ENCODE measurements at regions not wholly inside any gene's neighbourhood (a gene's known extent, or its start where the extent isn't known, plus 50 kb on each side); places are given as distances from the start of the nearest gene placed in this dataset.

DNA sequence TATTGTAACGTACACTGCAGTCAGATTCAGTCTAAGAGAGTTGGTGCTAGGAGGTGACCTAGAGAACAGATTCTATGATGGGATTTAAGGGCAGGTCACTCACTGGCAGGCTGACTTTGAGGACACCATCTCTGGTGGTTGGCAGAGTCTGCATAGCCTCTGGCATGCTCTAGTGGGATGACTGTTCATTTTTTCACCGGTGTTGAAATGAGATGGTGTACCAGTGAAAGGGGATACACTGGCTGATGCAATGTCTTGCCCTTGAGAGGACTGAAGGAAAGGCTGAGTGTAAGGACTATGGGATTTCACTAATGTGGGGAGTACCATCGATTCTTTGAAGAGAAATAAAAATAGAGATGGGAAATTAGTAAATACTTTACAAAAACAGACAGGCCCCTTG lies 186.9 kb upstream of the PIEZO2 start:
- ATAC-seq (no peak), DNase-seq (no peak)
- H3K27ac ChIP-seq: no peak overlapping the region
- H3K4me3 ChIP-seq: no peak overlapping the region
- H3K36me3 ChIP-seq: no peaks in the 10 kb centered on the region
- intact Hi-C loops (cut with DNase I): no loop called here
- no peaks in the 10 kb centered on the region for H3K9me3 ChIP-seq
- H3K27me3 ChIP-seq: no peaks in the 10 kb centered on the region
- WGBS (ENCODE audit: insufficient coverage, low coverage, low lambda C conversion rate, missing lambda C conversion rate): 59% methylated on average over 2 of the region's 3 CpGs
- no peak for TF ChIP-seq POLR2A (IDR thresholded peaks at IDR 0.05)
- TF ChIP-seq, protein P1, sequence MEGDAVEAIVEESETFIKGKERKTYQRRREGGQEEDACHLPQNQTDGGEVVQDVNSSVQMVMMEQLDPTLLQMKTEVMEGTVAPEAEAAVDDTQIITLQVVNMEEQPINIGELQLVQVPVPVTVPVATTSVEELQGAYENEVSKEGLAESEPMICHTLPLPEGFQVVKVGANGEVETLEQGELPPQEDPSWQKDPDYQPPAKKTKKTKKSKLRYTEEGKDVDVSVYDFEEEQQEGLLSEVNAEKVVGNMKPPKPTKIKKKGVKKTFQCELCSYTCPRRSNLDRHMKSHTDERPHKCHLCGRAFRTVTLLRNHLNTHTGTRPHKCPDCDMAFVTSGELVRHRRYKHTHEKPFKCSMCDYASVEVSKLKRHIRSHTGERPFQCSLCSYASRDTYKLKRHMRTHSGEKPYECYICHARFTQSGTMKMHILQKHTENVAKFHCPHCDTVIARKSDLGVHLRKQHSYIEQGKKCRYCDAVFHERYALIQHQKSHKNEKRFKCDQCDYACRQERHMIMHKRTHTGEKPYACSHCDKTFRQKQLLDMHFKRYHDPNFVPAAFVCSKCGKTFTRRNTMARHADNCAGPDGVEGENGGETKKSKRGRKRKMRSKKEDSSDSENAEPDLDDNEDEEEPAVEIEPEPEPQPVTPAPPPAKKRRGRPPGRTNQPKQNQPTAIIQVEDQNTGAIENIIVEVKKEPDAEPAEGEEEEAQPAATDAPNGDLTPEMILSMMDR (IDR thresholded peaks at IDR 0.05): no peak
- no peaks in the 10 kb centered on the region for H3K4me1 ChIP-seq

DNA sequence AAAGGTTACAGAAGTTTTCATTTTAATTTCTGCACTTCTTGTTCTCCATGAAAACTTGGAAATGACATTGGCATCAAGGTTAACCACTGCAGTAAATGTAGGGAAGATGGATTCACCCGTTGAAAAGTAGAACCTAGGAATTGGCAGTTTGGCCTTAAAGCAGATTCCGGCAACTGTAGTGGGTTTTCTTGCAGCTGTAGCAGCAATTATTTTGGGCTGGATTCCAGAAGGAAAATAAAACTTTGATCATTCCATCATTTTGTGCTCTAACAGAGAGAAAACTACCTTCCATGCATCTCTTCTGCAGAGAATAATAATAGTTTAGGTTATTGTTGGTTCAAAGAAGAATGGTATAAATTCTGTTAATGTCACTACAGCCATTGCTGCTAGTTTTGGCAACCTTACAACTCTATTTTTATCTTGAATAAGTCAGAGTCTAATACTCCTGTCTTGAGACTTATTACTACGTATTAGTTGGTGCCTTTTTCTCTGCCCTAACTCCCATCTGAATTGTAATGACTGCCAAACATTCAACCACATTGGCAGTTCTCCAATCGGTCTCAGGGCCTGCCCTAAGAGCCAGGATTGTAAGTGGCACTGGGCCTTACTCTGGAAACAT lies 178.1 kb upstream of the PIEZO2 start:
- DNase-seq: no peak
- no peaks in the 10 kb centered on the region for H3K36me3 ChIP-seq
- WGBS (ENCODE audit: insufficient coverage, low coverage, low lambda C conversion rate, missing lambda C conversion rate): 65% methylated on average over 4 of the region's 4 CpGs

DNA sequence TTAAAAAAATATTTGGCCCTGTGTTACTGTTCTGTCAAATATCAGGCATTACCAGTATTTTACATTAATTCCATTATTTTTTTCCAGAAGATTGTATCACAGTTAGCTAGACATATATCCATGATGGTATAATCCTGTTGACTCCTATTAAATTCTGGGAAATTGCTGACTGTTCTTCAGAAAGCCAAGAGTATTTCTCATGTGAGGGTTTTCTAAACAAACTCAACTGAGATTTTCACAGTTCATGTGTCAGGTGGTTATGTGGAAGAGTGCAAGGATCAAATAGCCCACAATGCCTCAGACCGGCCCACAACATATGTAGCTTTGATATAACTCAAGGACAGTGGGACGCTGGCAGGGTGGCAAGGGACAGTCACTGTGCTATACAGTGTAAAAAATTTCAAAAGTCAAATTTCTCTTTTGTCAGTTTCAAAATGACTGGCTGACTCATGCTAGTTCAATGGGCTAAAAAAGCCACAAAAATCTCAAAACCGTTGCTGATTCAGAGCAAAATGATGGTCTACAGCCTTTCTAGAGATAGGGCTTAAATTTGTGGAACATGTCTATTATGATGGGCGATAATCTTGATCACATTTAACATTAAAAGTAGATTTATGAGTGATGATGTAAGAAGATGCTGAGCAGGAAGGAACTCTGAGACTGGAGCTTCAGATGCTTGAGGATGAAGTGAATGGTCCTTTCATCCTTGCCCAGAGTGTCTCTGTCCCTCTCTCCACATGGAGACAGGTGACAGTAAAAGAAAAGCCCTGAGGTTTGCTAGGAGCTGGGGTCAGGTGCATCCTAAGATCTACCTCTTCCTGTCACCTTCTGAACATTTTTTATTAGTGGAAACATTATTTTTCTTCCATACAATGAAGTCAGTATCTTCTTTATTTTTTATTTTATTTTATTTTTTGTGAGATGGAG lies 175.8 kb upstream of the PIEZO2 start:
- WGBS (ENCODE audit: insufficient coverage, low coverage, low lambda C conversion rate, missing lambda C conversion rate): 40% methylated on average over 4 of the region's 4 CpGs
- no peak overlapping the region for H3K4me3 ChIP-seq
- no peak overlapping the region for H3K27ac ChIP-seq
- intact Hi-C loops (cut with DNase I): no loop called here
- H3K9me3 ChIP-seq: no peaks in the 10 kb centered on the region
- ATAC-seq: no peak
- H3K4me1 ChIP-seq: no peaks in the 10 kb centered on the region
- no peak for TF ChIP-seq POLR2A (IDR thresholded peaks at IDR 0.05)
- TF ChIP-seq, protein P1 (IDR thresholded peaks at IDR 0.05): no peak
- DNase-seq: no peak
- no peaks in the 10 kb centered on the region for H3K27me3 ChIP-seq
- no peaks in the 10 kb centered on the region for H3K36me3 ChIP-seq

More for the DNA sequence above, 178.1 kb upstream of the PIEZO2 start:
- no peaks in the 10 kb centered on the region for H3K4me1 ChIP-seq
- H3K27me3 ChIP-seq: no peaks in the 10 kb centered on the region
- no peaks in the 10 kb centered on the region for H3K9me3 ChIP-seq
- H3K4me3 ChIP-seq: no peak overlapping the region
- no peak for ATAC-seq
- intact Hi-C loops (cut with DNase I): no loop called here
- no peak overlapping the region for H3K27ac ChIP-seq
- TF ChIP-seq, protein P1 (IDR thresholded peaks at IDR 0.05): no peak

DNA sequence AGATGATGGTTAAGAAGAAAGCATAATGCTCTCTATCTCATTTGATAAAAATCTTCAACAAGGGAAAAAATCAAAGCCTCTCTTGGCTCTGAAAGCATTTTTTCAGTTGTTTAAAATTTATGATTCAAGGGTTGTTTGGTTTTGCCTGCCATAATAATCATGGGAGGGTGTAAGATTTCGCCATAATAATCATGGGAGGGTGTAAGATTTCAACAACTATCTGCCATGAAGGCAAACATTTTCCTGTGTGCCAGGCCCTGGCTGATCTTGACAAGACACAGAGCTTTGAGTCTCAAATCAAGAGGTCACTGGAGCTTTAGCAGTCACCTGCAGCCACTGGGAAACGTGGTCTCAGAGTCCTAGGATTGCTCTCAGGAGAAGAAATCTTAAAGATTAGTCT lies 175.1 kb upstream of the PIEZO2 start:
- no peaks in the 10 kb centered on the region for H3K36me3 ChIP-seq
- intact Hi-C loops (cut with DNase I): no loop called here
- DNase-seq: no peak
- no peak for TF ChIP-seq POLR2A (IDR thresholded peaks at IDR 0.05)
- TF ChIP-seq, protein P1 (IDR thresholded peaks at IDR 0.05): no peak
- no peaks in the 10 kb centered on the region for H3K27me3 ChIP-seq
- no peaks in the 10 kb centered on the region for H3K4me1 ChIP-seq
- 63% methylated on average over 2 of the region's 2 CpGs for WGBS (ENCODE audit: insufficient coverage, low coverage, low lambda C conversion rate, missing lambda C conversion rate)
- H3K4me3 ChIP-seq: no peak overlapping the region
- H3K9me3 ChIP-seq: no peaks in the 10 kb centered on the region
- no peak overlapping the region for H3K27ac ChIP-seq
- ATAC-seq: no peak

All from right lobe of liver (tissue), 6 donors.